ENCODE measurements at regions not wholly inside any gene's neighbourhood (a gene's known extent, or its start where the extent isn't known, plus 50 kb on each side); places are given as distances from the start of the nearest gene placed in this dataset.

DNA sequence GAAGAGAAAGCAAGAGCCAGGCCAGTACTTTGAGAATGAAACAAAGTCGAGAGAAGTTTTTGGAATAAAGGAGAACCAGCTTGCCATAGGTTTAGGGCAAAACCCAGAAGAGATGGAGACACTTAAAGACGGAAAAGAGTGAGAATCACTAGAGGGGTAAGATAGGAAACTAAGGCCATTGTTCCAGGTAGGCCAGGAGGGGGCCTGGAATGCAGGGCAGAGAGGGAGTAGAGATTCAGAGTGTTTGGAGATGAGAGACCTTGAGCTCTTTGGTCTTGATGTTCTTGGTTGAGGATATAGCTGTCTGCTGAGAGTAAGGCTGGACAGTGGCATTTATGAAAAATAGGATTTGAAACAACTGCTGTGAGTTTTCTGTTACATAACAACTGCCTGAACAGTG, 263.3 kb upstream of the POU2AF2 start:
- DNase-seq (ENCODE audit: low read depth), result no peak

GRCh38 chr11:110979696-110980095, 265.8 kb upstream of the POU2AF2 start:
- no peak for DNase-seq (ENCODE audit: low read depth)

- DNase-seq (ENCODE audit: low read depth), result no peak
Observed at GRCh38 chr11:110977661-110978060, 265.4 kb upstream of the ARHGAP20 start.

DNA sequence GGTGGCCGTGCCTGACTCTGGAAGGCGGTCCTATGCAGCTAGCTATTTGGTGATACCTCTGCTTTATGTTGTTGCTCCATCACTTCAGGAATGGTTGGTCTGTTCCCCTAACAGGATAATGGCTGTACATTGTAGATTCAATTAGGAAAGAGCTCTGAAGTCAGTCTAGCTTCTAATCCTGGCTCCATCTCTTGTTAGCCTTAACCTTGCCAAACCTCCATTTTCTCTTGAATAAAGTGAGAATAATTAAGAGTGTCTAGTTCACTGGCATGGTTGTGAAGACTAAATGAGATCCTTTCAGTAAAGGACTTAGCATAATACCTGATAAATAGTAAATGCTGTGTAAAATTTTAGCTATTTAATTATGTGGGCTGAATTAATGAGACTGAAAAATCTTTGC, 262.5 kb upstream of the ARHGAP20 start:
- DNase-seq (ENCODE audit: low read depth), result no peak

- DNase-seq (ENCODE audit: low read depth), result no peak
Observed at GRCh38 chr11:110973401-110973980, 261.3 kb upstream of the ARHGAP20 start.

GRCh38 chr11:110972640-110973039, 260.4 kb upstream of the ARHGAP20 start:
- no peak for DNase-seq (ENCODE audit: low read depth)

DNA sequence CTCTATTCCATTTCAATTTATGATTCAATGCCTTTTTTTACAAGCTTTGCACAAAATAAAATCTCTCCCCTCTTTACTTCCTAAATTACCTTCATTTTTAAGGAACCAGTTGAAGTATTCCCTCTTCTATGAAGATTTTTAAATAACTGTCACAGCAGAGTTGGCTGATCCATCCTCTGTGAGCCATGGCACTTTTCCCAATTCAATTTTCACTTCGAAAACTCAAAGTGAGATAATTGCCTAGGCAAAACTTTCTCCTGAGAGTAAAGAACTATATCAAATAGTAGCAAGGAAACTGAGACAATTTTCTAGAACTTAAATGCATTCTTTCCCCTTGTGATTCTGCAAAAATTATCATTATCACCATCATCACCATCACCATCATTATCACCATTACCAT, 259.9 kb upstream of the ARHGAP20 start:
- DNase-seq (ENCODE audit: low read depth), result no peak

DNA sequence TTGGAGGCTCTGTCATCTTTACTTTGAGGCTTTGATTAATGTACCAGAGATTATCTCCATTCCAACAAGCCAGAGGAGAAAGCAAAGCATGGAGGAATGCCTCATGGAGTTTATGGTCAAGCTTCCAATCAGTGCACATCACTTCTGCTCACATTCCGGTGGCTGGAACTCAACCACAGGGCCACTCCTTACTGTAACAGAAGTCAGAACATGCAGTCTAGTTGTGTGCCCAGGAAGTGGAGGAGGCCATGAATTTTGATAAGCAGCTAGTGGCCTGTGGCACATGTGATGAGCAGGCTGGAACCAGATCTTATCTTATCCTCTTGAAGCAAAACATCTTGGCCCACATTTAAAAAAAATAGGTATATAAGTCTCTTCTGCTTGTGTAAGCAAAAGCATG, 258.9 kb upstream of the ARHGAP20 start:
- no peak for DNase-seq (ENCODE audit: low read depth)

GRCh38 chr11:110968348-110969062, 256.3 kb upstream of the ARHGAP20 start:
- DNase-seq (ENCODE audit: low read depth), result no peak

DNA sequence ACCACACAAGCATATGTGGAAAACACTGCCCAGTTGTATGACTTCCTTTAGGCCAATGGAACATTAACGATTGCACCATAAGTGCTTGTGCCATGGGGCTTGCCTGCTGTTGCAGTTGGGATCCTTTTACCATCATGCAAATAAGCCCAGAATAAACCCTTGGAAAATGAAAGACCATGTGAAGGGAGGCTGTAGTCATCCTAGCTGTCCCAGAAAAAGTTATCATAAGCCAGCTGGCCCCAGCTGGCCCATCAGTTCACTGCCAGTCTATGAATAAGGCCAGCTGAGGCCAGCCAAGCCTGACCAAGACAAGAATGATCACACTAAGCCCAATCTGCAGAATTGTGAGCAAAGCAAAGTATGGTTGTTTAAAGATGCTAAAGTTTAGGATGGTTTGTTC, 253.9 kb upstream of the ARHGAP20 start:
- no peak for DNase-seq (ENCODE audit: low read depth)

GRCh38 chr11:110962921-110963320, 250.7 kb upstream of the ARHGAP20 start:
- DNase-seq (ENCODE audit: low read depth), result no peak

DNA sequence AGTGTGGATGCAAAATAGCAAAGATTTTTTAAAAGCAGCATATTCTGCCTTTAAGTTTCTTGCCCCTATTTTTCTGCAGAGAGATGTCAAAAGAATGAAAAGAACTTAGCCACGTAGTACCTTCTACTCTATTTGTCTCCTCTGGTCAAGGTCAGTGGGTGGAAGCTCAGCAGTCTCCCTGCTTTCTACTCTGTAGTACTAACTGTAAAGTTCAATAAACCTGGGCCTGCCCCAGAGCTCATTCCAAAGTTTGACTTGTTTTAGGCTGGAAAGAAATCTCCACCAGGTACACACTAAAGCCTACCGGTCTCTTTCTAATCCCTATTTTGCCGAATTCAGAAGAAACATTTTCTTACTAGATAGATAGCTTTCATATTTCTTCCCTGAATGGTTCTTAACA, 247.9 kb upstream of the ARHGAP20 start:
- no peak for DNase-seq (ENCODE audit: low read depth)

GRCh38 chr11:110958216-110958615, 246.0 kb upstream of the ARHGAP20 start:
- DNase-seq (ENCODE audit: low read depth), result no peak

- DNase-seq (ENCODE audit: low read depth), result no peak
Observed at GRCh38 chr11:110955776-110956175, 243.5 kb upstream of the ARHGAP20 start.

- no peak for DNase-seq (ENCODE audit: low read depth)
Observed at GRCh38 chr11:110951950-110952503, 239.8 kb upstream of the ARHGAP20 start.

DNA sequence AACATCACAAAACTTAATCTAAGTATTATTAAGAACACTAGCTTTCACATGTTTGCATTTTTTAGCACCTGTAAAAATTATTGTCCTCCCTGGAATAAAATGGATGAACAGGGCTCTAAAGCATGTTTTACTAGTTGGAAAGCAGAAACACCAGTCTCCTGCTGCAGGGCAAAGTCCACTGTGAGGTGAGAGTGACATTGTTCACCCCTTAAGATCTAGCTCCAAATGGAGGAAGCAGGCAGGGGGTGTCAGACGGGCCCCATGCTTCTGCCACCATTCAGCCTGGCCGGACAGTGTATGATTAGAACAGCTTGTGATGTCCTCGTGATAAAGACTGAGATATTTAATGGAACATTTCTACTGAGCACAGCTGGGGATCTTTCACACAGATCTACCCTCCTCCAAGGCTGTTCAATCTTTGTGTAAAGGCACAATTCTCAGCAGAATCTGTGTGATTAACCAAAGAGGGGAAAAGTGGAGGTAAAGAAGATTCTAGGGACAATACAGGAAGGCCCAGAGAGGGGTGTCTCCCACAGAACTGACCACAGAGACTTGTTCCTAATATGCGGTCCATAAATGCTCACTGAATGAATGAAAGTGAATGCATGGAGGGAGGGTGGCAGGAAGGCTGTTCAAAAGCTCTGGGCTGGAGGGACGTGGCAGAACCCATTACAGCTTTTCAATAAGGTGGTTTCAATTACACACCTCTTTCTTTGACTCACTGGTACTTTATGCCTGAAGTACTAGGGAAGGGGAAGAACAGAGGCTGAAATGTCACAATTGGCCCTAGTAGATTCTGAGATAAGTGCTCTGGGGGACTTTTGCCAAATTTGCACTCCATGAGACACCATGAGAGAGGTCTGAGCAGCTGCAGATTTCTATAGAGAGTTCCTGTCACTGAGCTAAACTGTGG, 239.1 kb upstream of the ARHGAP20 start:
- no peak for DNase-seq (ENCODE audit: low read depth)

DNA sequence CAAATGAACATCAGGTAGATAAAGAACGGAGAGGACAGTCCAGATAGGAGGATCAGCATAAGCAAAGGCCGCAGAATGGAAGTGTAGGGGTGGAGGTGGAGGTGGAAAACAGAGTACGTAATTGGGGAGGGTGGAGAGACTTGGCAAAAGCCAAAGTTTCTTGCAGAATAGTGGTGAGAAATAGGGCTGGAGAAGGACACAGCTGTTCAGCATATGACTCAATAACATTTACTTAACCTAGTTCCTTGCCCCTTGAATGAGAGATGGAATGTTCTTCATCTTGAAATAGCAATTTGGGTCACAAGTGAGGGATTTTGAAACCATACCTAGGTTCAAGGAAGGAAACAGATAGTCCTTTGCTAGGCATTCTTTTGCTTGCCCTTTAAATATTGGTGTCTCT, 235.9 kb upstream of the ARHGAP20 start:
- no peak for DNase-seq (ENCODE audit: low read depth)

DNA sequence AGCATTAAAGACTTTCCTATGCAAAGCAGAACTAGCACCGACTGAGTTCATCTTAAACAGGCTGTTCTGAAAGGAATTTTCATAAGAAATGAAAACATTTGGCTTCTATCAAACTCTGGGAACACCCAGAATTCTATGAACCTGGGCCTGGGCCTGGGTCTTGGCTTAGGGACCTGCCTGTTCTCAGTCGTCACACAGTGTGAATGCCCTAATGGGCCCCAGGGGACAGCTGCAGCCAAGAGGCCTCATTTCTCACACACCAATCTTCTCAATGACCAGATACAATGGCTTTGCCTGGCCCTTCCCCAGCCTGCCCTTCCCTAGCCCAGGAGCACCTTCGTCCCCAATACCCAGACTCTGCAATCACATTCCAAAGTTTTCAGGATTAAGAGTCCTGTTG, 234.9 kb upstream of the ARHGAP20 start:
- DNase-seq (ENCODE audit: low read depth), result no peak

DNA sequence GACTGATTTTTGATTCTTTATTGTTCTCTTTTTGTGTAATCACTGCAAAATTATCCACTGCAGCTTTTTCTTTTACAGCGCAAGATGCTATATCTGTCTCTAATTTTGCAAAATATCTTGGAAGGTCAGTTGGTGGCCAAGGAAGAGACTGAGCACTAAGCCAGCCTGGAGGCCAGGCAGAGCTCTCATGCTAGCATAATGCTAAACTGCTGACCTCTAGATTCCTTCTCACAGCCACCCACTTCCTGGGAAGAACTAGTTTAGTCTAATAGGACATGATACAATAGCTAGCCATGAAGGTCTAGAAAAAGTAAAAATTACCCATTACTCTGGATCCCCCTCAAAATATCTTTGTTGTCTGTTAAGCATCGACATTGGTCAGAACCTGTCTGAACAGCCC, 227.2 kb upstream of the ARHGAP20 start:
- DNase-seq (ENCODE audit: low read depth), result no peak

- no peak for DNase-seq (ENCODE audit: low read depth)
Observed at GRCh38 chr11:110935018-110935640, 222.9 kb upstream of the ARHGAP20 start.

DNA sequence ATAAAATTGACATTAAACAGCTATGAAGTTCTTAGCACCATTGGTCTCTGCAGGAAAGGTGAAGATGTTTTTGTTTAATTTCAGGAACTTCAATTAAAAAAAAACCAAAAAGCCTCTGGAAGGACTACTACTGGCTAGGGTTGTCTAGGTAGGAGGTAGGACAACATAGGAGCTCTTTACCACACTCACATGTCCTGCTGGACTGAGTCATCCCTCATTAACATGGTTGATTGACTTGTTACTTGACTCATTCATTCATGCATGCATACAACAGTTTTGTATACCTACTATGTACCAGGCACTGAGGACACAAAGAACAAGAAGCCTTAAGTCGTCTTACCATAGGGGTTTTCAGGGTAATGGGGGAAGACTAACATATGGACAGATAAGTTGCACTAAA, 216.9 kb upstream of the ARHGAP20 start:
- no peak for DNase-seq (ENCODE audit: low read depth)

- DNase-seq (ENCODE audit: low read depth), result no peak
Observed at GRCh38 chr11:110928391-110928790, 216.2 kb upstream of the ARHGAP20 start.
